Trophoblast cell (in vitro differentiated cells and primary cell): ENCODE measurements at regions not wholly inside any gene's neighbourhood (a gene's known extent, or its start where the extent isn't known, plus 50 kb on each side); places are given as distances from the start of the nearest gene placed in this dataset.
A peak's percentile ranks its signal among the peaks of the same experiment; 100 is the strongest.

Experiments used
- DNase-seq, 2 donors: peaks; one replicate each; pipeline ENCODE4 v3.0.0-alpha.2; 2016
- H2AFZ ChIP-seq: 2 replicates; pipeline ENCODE4 v1.6.1; 2013; ENCODE audit warnings: low read length, moderate library complexity, mild to moderate bottlenecking; ENCODE audit not compliant: insufficient read depth, poor library complexity
- H2AK5ac ChIP-seq: 2 replicates; pipeline ENCODE4 v1.6.1; 2013; ENCODE audit warnings: mild to moderate bottlenecking, low read length
- H2BK120ac ChIP-seq: 2 replicates; pipeline ENCODE4 v1.6.1; 2013; ENCODE audit warnings: low read length, mild to moderate bottlenecking, moderate library complexity; ENCODE audit not compliant: insufficient read depth, poor library complexity
- H2BK12ac ChIP-seq: 2 replicates; pipeline ENCODE4 v1.6.1; 2013; ENCODE audit warnings: mild to moderate bottlenecking, low read length, moderate library complexity
- H2BK5ac ChIP-seq: 2 replicates; pipeline ENCODE4 v1.6.1; 2013; ENCODE audit warnings: low read length, low read depth, moderate library complexity, mild to moderate bottlenecking; ENCODE audit not compliant: poor library complexity
- H3K14ac ChIP-seq: 2 replicates; pipeline ENCODE4 v1.6.1; 2013; ENCODE audit warnings: mild to moderate bottlenecking, low read length
- H3K18ac ChIP-seq: 2 replicates; pipeline ENCODE4 v1.6.1; 2013; ENCODE audit warnings: mild to moderate bottlenecking, low read length
- H3K23ac ChIP-seq: 2 replicates; pipeline ENCODE4 v1.6.1; 2013; ENCODE audit warnings: low read length
- H3K27ac ChIP-seq: 2 replicates; pipeline ENCODE4 v1.5.1; 2013; ENCODE audit warnings: low read depth, mild to moderate bottlenecking, inconsistent platforms, low read length, moderate library complexity
- H3K27me3 ChIP-seq: 2 replicates; pipeline ENCODE4 v1.6.1; 2013; ENCODE audit warnings: inconsistent platforms, mild to moderate bottlenecking, low read length, moderate library complexity; ENCODE audit not compliant: insufficient read depth
- H3K36me3 ChIP-seq, 2 experiments: 1 replicate in 1 of 2; 2 replicates in 1 of 2; pipeline ENCODE4 v1.6.1; 2013; ENCODE audit warnings: low read length in 2 of 2, mild to moderate bottlenecking in 2 of 2, moderate library complexity in 1 of 2; ENCODE audit not compliant: insufficient read depth in 2 of 2, control insufficient read depth in 1 of 2
- H3K4ac ChIP-seq: 2 replicates; pipeline ENCODE4 v1.6.1; 2013; ENCODE audit warnings: low read depth, mild to moderate bottlenecking, low read length, moderate library complexity
- H3K4me1 ChIP-seq, 2 experiments: 1 replicate in 1 of 2; 2 replicates in 1 of 2; pipeline ENCODE4 v1.6.1; 2013; ENCODE audit warnings: low read length in 2 of 2, mild to moderate bottlenecking in 2 of 2, moderate library complexity in 1 of 2; ENCODE audit not compliant: insufficient read depth in 2 of 2, control insufficient read depth in 1 of 2
- H3K4me2 ChIP-seq: 2 replicates; pipeline ENCODE4 v1.6.1; 2013; ENCODE audit warnings: inconsistent platforms, mild to moderate bottlenecking, low read length, moderate library complexity
- H3K4me3 ChIP-seq: 2 replicates; pipeline ENCODE4 v1.5.1; 2013; ENCODE audit warnings: mild to moderate bottlenecking, low read depth, low read length, inconsistent platforms
- H3K79me1 ChIP-seq: one replicate; pipeline ENCODE4 v1.6.1; 2013; ENCODE audit warnings: low read length
- H3K79me2 ChIP-seq: 2 replicates; pipeline ENCODE4 v1.6.1; 2013; ENCODE audit warnings: low read length, mild to moderate bottlenecking; ENCODE audit not compliant: control insufficient read depth, insufficient read depth, poor library complexity
- H3K9ac ChIP-seq: 2 replicates; pipeline ENCODE4 v1.6.1; 2013; ENCODE audit warnings: mild to moderate bottlenecking, low read length
- H3K9me3 ChIP-seq: 2 replicates; pipeline ENCODE4 v1.6.1; 2013; ENCODE audit warnings: low read depth, mild to moderate bottlenecking, control low read depth, inconsistent platforms, low read length; ENCODE audit not compliant: insufficient read depth
- H4K12ac ChIP-seq: 2 replicates; pipeline ENCODE4 v1.6.1; 2013; ENCODE audit warnings: low read depth, mild to moderate bottlenecking, low read length, moderate library complexity
- H4K8ac ChIP-seq: 2 replicates; pipeline ENCODE4 v1.6.1; 2013; ENCODE audit warnings: low read depth, mild to moderate bottlenecking, low read length, moderate library complexity
- H4K91ac ChIP-seq: one replicate; pipeline ENCODE4 v1.6.1; 2013; ENCODE audit warnings: low read depth, mild to moderate bottlenecking, low read length, moderate library complexity
- WGBS: extraction: QIAGEN DNeasy Blood & Tissue Kit; methylation state at CpG from one replicate; pipeline ENCODE4 v1.1.7; 2013; ENCODE audit warnings: missing lambda C conversion rate; ENCODE audit not compliant: insufficient read length, insufficient coverage; ENCODE audit errors: extremely low coverage; 5-methylcytosine and 5-hydroxymethylcytosine counted together

DNA sequence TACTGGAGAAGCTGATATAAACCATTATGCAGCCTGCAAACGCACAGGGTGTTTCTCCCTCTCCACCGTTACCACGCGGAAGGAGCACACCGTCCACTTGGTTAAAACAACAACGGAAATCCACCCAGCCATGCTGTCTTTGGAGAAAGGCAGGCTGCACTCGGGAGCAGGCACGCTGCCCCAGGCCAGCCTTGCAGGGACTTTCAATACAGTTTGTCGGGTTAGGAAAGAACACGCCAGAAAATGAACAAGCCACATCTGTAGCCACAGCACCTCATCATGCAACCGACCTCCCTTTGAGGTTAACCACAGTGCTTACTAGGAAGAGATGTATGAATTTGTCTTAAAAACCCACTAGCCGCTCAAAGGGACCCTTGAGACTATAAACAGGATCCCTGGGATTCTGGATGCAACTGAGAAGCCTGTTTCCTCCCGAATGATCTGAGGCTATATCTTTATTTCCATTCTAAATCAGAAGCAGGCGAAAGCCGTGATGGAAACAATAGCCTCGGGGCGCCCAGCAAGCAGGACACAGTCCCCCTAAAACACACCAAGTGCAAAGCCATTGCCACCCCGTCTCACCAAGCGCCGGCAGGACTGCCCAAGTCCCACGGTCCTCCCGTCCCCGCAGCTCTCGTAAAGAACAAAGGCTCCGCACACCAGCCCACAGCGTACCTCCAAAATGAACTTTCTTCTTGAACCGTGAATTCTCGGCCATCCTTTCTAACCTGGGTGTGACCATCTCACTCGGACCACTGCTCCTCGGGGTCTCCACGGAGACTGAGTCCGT, 318.9 kb downstream of the CTTN start:
- Histone ChIP-seq H3K27me3 (no peaks in the 10 kb centered on the region), H2BK5ac (no peak overlapping the region), H2AFZ (no peak overlapping the region), H3K4ac (no peak overlapping the region), H3K9ac (no peak overlapping the region), H3K4me3 (no peak overlapping the region), H3K23ac (no peak overlapping the region), H3K27ac (no peak overlapping the region), H2BK120ac (no peak overlapping the region), H3K14ac (no peak overlapping the region), H3K36me3 (no peaks in the 10 kb centered on the region), H4K12ac (no peak overlapping the region), H4K8ac (no peak overlapping the region), H2AK5ac (no peak overlapping the region), H3K4me2 (no peak overlapping the region), H2BK12ac (no peak overlapping the region), H3K4me1 (peaks cover 7 to 10% of the 10 kb centered on the region in 2 experiments), H3K18ac (no peak overlapping the region), H3K9me3 (peaks cover 2% of the 10 kb centered on the region), H3K79me1 (no peaks in the 10 kb centered on the region), H4K91ac (no peak overlapping the region), H3K79me2 (no peaks in the 10 kb centered on the region)
- no CpG with 5 or more reads among the region's 32 CpGs for WGBS
- DNase-seq, result no peak

DNA sequence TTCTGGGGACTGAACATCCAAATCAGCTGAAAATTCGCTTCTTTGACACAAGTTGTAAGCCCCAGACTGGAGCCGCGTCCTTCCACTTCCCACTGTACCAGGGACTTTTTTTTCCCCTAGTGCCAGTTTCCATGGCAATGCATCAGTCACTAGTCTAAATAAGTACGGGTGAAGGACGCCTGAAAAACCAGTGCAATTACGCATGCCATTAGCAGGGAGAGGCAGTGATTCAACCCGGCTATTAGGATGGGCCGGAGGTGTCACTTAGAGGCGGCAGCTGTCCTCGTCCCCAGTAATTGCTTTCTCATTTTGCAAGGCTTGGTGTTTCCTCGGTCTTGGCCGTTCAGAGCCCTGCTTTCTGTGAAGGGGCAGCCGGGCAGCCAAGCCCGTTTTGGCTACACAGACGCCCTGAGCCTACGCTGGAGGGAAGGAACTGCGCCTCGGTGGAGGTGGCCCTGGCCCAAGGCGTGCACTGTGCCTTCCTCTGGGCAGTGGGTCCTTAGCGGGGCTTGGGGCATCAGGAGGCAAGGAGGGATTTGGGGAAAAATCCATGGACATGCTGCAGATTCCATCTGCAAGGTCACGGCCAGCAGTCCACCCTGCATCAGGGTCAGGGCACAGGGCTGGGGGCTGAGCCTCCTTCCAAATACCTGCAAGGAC, 319.7 kb downstream of the CTTN start:
- Histone ChIP-seq H3K9ac (no peak overlapping the region), H3K4ac (no peak overlapping the region), H4K91ac (no peak overlapping the region), H3K79me1 (no peaks in the 10 kb centered on the region), H3K9me3 (peaks cover 2% of the 10 kb centered on the region), H2BK12ac (no peak overlapping the region), H3K36me3 (no peaks in the 10 kb centered on the region), H2BK5ac (no peak overlapping the region), H3K4me3 (no peak overlapping the region), H4K8ac (no peak overlapping the region), H3K14ac (no peak overlapping the region), H2BK120ac (no peak overlapping the region), H2AFZ (no peak overlapping the region), H3K27ac (no peak overlapping the region), H3K27me3 (no peaks in the 10 kb centered on the region), H3K4me2 (no peak overlapping the region), H3K23ac (no peak overlapping the region), H3K4me1 (peaks cover 7 to 10% of the 10 kb centered on the region in 2 experiments), H3K79me2 (no peaks in the 10 kb centered on the region), H3K18ac (no peak overlapping the region), H4K12ac (no peak overlapping the region), H2AK5ac (no peak overlapping the region)
- DNase-seq, result peak in 1 of 2 donors; percentile 8
- WGBS, result no CpG with 5 or more reads among the region's 21 CpGs

DNA sequence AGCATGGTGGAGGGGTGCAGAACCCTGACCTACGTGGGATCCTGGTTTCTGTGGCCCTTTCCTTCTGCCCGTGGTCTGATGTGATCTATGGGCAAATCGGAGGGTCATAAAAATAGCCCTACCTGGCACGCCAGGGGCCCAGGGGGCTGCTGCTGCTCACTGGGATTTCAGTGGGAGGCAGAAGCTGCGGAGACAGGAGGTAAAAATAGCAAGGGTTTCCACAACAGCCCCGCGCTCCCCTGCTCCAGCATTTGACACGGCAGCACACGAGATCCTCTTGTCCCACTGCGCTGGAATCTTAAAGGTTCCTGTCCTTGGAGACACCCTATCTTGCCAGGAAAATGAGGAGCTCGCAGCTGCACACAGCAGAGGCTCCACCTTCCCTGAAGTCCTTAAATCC, 321.2 kb downstream of the CTTN start:
- H2BK12ac ChIP-seq, result no peak overlapping the region
- H3K27ac ChIP-seq, result no peak overlapping the region
- no peak overlapping the region for H4K12ac ChIP-seq
- no peak overlapping the region for H3K9ac ChIP-seq
- H3K27me3 ChIP-seq, result no peaks in the 10 kb centered on the region
- no peak overlapping the region for H2AFZ ChIP-seq
- no peak overlapping the region for H3K4me2 ChIP-seq
- no peak for DNase-seq
- no peak overlapping the region for H2BK120ac ChIP-seq
- H4K91ac ChIP-seq, result no peak overlapping the region
- no peaks in the 10 kb centered on the region for H3K36me3 ChIP-seq
- H3K4me1 ChIP-seq, result no peaks in the 10 kb centered on the region
- no peaks in the 10 kb centered on the region for H3K79me1 ChIP-seq
- H3K9me3 ChIP-seq, result peaks cover 2% of the 10 kb centered on the region
- no peak overlapping the region for H3K4me3 ChIP-seq
- H3K14ac ChIP-seq, result no peak overlapping the region
- no peaks in the 10 kb centered on the region for H3K79me2 ChIP-seq
- no peak overlapping the region for H4K8ac ChIP-seq
- no peak overlapping the region for H3K4ac ChIP-seq
- H3K18ac ChIP-seq, result no peak overlapping the region
- no peak overlapping the region for H3K23ac ChIP-seq
- WGBS, result no CpG with 5 or more reads among the region's 11 CpGs
- H2BK5ac ChIP-seq, result no peak overlapping the region
- no peak overlapping the region for H2AK5ac ChIP-seq

DNA sequence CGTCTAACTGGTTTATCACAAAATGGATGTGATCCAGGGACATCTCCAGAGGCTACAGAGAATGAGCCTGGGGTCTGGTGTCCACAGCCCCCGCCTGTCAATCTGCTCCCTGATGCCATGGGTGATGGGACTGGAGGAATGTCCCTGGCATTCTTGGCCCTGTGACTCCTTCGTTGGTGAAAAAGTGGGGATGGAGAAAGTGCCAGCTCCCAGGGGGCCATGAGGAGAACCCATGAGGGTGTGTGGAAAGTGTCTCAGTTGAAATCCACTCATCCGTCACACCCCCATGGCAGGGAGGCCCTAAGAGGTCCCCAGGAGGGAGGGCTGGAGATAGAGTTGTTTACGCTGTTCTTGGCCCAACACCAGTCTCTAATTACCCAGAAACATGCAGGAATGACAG, 322.0 kb downstream of the CTTN start:
- Histone ChIP-seq H4K12ac (no peak overlapping the region), H3K14ac (no peak overlapping the region), H4K91ac (no peak overlapping the region), H3K4me1 (no peaks in the 10 kb centered on the region), H3K4me2 (no peak overlapping the region), H2BK5ac (no peak overlapping the region), H3K79me1 (no peaks in the 10 kb centered on the region), H4K8ac (no peak overlapping the region), H3K9ac (no peak overlapping the region), H3K4me3 (no peak overlapping the region), H2AK5ac (no peak overlapping the region), H3K18ac (no peak overlapping the region), H3K79me2 (no peaks in the 10 kb centered on the region), H3K27ac (no peak overlapping the region), H3K27me3 (no peaks in the 10 kb centered on the region), H3K23ac (no peak overlapping the region), H2BK12ac (no peak overlapping the region), H3K36me3 (no peaks in the 10 kb centered on the region), H2BK120ac (no peak overlapping the region), H2AFZ (no peak overlapping the region), H3K9me3 (no peaks in the 10 kb centered on the region), H3K4ac (no peak overlapping the region)
- no peak for DNase-seq
- no CpG with 5 or more reads among the region's 5 CpGs for WGBS
